GM21526 (cell line): ENCODE measurements at regions not wholly inside any gene's neighbourhood (a gene's known extent, or its start where the extent isn't known, plus 50 kb on each side); places are given as distances from the start of the nearest gene placed in this dataset.

Experiments
- ATAC-seq: cut with Tn5 transposase; IDR thresholded peaks from one replicate; pipeline ENCODE4 v1.9.1; 2021; ENCODE audit warnings: moderate library complexity; ENCODE audit not compliant: unreplicated experiment, low FRiP score

DNA sequence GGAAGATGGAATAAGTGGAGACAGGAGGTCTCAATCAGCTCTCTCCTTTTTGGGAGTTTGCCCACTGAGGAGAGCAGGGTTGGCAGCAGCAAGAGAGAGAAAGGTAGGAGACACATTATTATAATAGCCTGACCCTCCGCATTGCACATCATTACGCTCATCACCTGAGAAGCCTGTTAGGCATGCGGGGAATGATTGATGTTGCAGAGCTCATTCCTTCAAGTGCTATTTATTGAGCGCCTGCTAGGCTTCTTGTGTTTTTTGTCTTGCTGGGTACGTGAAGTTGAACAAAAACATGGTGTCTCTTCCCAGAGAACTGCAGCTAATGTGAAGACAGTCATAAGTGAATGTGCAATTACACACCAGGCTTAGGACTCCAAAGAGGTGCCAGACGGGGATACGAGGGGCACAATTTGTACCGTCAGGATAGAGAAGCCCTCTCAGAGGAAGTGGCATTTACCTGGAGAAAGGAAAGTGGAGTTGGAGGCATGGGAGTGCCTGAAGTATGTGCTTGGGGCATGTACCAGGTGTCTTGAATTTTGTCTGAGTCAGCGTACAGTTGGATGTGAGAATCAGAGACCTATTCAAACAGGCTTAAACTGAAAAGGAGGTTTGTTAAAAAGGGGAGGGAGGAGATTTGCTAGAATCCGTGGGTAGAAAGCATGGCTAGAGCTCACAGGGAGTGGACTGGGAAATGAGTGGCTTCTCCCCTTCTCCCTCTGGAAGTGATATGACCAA is 90.2 kb upstream of the SOD3 start:
- ATAC-seq: no peak

DNA sequence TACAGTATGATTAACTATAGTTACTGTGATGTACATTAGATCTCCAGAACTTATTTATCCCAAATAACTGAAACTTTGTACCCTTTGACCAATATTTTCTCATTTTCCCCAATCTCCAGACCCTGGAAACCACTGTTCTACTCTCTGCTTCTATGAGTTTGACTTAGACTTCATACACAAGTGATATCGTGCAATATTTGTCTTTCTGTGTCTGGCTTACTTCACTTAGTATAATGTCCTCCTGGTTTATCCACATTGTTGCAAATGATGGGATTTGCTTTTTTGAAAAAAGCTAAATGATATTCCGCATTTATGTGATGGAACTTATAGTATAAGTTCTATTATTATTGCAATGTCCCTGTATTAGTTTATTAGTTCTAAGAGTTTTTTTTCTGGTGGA is 81.8 kb upstream of the SOD3 start:
- no peak for ATAC-seq

DNA sequence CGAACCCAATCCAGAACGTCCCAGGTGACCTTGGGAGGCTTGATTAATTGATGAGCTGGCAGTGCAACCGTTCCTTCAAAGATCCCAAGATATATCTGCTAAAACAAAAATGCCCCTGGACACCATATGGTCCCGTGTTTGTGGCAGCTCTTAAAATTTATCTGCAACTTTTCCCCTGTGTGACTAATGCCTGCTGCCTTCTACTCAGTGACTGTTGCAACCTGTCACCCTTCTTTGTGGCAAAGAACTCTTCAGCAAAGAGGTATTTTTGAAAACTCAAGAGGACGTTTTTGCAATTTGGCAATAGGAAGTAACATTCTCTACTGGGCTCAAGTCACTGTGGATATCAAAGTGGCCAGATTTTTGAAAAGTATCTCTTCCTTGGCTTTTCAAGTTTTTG is 75.8 kb upstream of the SOD3 start:
- ATAC-seq: no peak

DNA sequence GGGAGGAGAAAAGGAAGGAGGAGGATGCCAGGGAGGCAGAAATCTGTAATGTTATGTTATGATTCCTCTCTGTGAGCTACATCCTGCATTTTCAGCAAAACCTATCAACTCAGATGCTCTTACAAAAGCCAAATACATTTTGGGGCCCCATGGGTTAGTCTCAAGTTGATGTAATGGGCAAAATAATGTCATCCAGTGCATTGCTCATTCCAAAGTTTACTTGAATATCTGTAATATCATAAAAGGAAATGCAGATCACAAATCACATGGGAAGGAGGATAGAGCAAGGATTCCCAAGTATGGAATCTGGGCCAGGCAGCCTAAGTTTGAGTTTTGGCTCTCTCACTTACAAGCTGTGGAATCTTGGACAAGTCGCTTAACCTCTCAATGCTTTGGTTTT is 74.9 kb upstream of the SOD3 start:
- no peak for ATAC-seq

DNA sequence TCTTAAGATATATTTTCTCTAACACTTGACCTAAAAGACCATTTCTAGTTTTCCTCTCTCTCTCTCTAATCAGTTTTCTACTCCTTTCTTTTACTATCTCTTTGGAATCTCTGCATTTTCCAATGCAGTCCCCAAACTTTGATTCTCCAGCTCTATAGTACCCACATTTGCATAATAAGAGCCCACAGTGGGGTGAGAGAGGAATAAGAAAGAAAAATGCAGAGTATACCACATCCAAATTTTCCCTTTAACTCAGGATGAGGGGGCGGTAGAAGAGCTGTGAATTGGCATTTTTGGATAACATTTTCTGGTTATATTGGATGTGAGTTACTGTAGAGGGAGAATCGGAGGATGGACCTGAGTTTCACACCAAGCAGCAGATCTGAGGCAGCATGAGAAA is 74.4 kb upstream of the SOD3 start:
- no peak for ATAC-seq

DNA sequence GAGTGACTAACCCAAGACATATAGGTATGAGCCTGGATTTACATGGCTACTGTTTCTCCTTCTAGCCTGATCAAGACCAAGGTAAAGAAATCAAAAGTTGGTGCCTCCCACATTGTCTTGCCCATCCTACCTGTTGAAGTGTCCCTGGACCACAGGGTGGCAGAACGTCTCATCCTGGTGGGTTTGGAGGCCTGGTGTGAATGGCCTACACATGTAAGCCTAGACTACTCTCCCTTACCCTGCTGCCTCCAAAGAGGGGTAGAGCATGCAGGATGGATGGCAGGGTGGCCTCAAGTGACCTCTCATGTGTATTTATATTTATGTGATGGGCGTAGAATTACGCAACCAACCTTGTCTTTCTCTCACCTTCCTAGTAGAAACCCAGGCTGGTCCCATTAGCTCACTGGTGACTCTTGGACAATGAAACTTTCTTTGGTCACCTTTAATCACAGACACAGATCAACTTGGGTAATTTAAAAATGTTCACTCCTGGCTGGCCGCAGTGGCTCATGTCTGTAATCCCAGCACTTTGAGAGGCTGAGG is 73.3 kb upstream of the SOD3 start:
- ATAC-seq: no peak

DNA sequence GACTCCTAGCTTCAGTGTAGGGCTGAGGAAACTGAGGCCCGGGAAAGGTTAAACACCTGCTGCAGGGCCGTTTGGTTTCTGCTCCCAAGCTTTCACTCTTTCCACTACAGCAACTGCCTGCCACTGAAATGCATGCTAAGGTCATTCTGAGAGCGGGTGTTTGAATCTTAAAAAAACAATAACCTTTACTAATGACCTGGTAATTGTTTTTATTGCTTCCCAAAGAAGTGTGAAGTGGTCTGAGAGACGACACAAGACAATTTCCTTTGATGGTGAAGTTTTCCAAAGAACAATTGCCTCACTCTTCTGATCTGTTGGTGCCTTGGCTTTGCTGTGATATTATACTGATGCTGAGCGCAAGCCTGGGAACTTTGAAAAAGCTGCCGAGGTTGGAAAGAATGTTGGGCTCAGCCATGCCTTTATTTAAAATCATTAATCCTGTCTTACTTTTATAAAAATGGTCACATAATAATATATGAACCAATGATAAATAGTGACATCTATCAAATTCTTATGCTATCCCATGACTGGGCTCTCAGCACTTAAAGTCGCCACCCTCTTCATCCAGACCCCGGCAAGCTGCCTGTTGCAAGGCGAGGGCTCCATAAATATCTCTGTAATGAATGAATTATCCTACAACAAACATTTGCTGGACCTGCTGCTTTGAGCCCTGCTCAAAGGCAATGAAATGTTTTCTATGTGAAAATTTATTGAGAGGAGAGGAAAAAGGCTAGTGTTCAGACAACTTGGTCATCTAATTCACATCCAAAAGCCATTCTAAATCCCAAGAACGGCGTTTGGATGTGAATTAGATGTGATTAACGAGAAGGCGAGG is 67.8 kb upstream of the SOD3 start:
- no peak for ATAC-seq

DNA sequence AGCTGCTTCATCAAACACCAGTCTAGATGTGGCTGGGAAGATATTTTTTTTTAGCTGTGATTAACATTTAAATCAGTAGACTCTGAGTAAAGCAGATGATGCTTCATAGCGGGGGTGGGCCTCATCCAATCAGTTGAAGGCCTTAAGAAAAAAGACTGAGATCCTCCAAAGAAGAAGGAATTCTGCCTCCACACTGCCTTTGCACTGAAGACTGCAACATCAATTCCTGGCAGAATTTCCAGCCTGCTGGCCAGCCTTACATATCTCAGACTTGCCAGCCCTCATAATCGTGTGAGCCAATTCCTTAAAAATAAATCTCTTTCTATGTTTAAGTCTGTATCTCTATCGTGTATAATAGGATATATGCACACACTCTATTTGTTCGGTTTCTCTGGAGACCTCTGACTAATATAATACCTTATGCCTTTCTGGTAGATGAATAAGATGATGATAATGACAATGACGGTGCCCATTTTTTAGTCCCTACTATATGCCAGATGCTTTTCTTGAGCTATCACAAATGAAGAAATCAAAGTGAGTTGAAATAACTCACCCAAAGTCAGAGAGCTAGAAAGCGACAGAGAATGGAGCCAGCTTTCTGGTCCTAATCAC is 66.1 kb upstream of the SOD3 start:
- ATAC-seq: no peak

DNA sequence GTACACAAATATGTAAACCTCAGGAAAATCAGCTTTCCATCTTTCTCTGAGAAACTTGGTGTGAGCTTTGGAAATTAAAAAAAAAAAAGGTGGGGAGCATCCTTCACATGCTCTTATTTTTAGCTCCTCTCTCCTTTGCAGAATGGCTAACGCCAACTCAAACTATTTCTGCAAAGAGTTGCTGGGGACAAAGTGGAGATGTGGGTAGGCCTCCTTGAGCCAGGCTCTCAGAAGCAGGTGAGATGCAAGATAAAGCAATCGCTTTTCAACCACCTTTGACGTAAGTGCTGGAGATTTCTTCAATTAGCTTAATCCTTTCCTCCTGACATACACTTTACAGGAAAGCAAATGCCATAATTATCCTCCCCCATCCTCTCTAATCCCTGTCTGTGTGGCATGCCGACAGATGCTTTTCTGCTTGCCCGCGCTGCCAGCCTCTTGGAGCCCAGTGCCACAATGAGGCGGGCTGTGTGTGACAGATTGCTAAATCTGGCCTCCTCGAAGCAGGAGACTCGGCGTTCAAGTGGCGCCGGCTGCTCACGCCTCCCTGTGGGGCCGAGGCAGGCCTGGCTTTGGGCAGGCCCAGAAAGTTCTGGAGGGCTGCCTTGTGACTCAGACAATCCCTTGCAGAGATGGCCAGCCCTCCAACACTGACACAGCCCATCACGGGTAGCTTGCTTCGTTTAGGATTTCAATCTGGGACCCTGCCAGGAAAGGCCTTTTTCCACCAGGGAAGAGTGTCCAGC is 64.9 kb upstream of the SOD3 start:
- no peak for ATAC-seq

DNA sequence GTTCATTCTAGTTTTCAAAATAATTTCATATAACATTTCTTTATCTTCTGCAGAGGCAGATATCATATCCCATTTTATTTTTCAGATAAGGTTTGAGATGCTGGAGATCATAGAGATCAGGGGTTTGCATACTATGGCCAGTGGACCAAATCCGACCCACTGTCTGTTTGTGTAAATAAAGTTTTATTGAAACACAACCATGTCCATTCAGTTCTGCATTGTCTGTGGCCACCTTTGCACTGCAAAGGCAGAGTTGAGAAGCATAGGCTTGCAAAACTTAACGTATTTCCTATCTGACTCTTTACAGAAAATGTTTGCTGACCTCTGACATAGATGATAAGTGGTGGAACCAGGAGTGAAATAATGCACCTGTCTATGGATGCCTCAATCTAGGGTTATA is 63.9 kb upstream of the SOD3 start:
- ATAC-seq: no peak

DNA sequence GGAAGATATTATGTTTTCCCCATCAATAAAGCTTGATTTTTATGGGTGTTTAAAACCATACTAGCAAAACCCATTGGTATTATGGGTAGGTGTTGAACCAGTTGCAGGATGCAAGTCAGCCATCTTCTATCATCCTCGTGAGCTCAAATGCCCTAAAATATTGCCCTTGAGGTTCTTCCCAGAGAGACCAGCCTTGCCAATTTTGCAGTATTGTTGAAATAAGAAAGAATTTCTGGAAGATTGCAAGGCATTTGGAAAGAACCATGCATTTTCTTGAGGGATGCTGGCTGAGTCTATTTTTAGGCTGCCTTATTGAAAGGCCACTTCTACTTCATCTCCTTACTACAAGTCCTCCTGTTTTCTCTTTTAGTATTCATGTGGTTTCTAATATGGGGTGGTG is 60.9 kb upstream of the SOD3 start:
- no peak for ATAC-seq

DNA sequence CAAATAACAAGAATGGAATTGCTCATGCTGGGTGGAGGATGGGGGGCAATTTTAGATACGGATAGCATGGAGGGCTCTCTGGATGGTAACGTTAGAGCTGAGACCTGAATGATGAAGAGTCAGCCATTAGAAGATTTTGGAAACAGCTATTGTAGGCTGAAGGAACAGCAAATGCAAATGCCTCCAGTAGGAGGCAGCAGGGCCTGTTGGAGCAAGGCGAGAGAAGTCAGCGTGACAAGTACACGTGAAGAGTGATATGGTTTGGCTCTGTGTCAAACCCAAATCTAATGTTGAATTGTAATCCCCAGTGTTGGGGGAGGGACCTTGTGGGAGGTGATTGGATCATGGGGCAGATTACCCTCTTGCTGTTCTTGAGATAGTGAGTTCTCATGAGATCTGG is 59.3 kb upstream of the SOD3 start:
- no peak for ATAC-seq

DNA sequence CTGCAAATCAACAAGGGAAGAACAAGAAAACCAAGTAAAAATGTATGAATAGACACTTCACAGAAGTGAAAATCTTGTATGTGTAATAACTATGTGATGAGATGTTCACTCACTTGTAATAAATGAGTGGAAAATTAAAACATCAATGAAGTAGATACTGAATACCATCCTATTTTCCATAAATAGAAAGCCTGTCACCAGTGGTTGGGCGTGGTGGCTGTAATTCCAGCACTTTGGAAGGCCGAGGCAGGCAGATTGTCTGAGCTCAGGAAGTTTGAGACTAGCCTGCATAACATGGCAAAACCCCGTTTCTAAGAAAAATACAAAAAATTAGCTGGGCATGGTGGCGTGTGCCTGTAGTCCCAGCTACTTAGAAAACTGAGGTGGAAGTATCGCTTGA is 53.5 kb upstream of the SOD3 start:
- ATAC-seq: no peak

DNA sequence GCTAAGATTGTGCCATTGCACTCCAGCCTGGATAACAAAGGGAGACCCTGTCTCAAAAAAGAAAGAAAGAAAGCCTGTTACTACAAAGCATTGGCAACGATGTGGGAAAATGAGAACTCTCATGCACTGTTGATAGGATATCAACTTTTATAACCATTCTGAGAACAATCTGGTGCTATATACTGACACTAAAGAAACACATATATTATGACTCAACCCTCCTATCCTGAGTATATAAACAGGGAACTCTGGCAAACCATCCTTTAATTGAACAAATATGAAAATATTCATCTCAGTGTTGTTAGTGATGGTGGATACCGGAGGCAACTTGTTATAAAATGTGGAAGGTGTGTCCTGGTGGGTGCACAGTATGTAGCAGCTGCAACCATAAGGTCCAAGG is 53.0 kb upstream of the SOD3 start:
- ATAC-seq: no peak

DNA sequence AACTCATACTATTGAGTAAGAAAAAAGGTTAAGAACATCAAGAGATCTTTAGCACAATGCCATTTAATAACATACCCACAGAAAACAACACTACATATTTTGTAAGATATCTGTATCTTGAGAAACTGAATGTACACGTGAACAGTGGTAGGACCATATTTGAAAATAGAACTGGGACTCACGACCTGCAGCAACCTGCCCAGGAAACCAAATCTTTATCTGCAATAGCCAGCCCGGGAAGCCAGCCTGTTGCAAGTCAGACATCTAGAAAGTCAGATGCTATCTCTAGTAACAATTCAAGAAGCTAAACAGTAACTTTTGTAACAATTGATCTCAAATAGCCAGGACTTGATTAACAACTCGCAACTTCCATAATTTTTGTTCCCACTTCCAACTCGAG is 52.6 kb upstream of the SOD3 start:
- ATAC-seq: no peak

DNA sequence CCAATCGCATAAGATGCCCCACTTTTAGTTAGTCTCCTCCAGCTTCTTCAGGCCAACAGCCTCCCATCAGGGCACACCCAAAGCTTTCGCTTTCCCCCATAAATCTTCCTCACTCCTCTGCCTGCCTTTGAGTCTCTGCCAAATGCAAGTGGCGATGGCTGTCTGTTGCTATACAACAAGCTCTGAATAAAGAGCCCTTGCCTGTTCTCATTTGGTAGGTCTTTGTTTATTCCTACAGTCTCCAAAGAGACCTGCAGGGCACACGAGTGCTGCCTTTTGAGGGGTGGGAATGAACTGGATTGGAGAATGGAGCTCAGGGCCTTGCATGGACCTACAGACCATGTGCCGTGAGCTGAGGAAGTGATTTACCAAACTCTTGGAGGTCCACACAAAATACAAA is 52.2 kb upstream of the SOD3 start:
- ATAC-seq: no peak

DNA sequence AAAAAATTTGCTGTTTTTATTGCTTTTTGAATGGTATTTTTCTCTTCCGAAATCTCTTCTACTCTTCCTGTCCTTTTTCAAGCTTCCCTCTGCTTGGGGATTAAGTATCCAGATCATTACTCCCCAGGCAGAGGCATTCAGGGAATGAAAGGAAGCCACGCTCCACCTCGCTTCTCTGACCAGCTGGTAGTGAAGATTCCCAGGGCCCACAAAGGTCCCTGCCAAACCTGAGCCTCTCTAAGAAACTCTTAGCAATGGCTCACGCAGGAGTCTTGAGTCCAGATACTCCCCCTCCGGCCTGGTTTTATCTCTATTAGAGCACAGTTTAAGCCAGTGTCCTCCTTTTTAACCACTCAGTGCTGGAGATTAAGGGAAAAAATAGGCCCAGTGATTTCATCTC is 51.4 kb upstream of the SOD3 start:
- ATAC-seq: no peak

DNA sequence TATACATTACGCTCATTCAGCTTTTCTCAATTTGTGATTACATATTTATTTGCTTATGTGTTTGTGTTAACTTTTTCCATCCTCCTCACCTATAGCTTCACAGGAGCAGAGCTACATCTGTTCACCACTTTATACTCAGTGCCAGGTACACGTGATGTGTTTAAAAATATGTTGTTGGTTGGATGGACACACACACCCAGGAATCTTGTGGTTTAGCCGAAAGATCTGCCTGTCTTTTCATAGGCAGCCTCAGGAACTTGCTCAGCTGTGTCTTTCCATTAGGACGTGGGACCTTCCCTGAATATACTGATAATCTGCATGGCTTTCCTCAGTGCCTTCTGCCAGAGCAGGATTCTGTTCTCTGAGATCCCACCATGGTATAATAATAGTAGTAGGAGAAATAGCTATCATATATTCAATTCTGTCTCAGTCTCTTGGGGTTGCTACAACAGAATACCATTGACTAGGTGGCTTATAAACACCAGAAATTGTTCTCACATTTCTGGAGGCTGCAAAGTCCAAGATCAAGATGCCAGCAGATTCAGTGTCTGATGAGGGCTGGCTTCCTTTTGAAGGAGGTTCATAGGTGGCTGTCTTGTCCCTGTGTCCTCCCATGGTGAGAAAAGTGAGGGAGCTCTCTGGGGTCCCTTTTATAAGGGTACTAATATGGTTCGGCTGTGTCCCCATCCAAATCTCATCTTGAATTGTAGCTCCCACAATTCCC is 50.0 kb upstream of the SOD3 start:
- ATAC-seq: no peak
